AG10803 (cell line): ENCODE measurements at regions not wholly inside any gene's neighbourhood (a gene's known extent, or its start where the extent isn't known, plus 50 kb on each side); places are given as distances from the start of the nearest gene placed in this dataset.

Experiments
- DNase-seq: peaks from one replicate; pipeline ENCODE4 v3.0.0; 2010; ENCODE audit warnings: low read depth
- H3K4me3 ChIP-seq: 2 replicates; pipeline ENCODE4 v1.5.1; 2011; ENCODE audit warnings: mild to moderate bottlenecking, low read length, control low read depth
- CTCF ChIP-seq: conservative IDR thresholded peaks from 2 replicates; pipeline ENCODE4 v1.5.1; 2011; ENCODE audit warnings: mild to moderate bottlenecking, low read length, control low read depth, inconsistent platforms

GRCh38 chr1:112092656-112093371 lies 103.3 kb upstream of the KCND3 start:
- TF ChIP-seq CTCF: no peak
- H3K4me3 ChIP-seq: no peak overlapping the region
- DNase-seq: no peak

GRCh38 chr1:112093372-112093694 lies 103.9 kb upstream of the KCND3 start:
- no peak for DNase-seq
- H3K4me3 ChIP-seq: no peak overlapping the region
- no peak for TF ChIP-seq CTCF

- no peak for TF ChIP-seq CTCF
- no peak overlapping the region for H3K4me3 ChIP-seq
- DNase-seq: no peak
Measured at GRCh38 chr1:112099979-112100378, 110.5 kb upstream of the KCND3 start.

- H3K4me3 ChIP-seq: no peak overlapping the region
- DNase-seq: no peak
- TF ChIP-seq CTCF: no peak
Measured at GRCh38 chr1:112105557-112105956, 116.1 kb upstream of the KCND3 start.

- TF ChIP-seq CTCF: no peak
- DNase-seq: no peak
- H3K4me3 ChIP-seq: no peak overlapping the region
Measured at GRCh38 chr1:112110031-112110430, 120.6 kb upstream of the KCND3 start.

- DNase-seq: no peak
- TF ChIP-seq CTCF: no peak
- H3K4me3 ChIP-seq: no peak overlapping the region
Measured at GRCh38 chr1:112111734-112112133, 122.3 kb upstream of the KCND3 start.

GRCh38 chr1:112114540-112114939 lies 125.1 kb upstream of the KCND3 start:
- TF ChIP-seq CTCF: no peak
- H3K4me3 ChIP-seq: no peak overlapping the region
- no peak for DNase-seq
